ENCODE measurements at regions not wholly inside any gene's neighbourhood (a gene's known extent, or its start where the extent isn't known, plus 50 kb on each side); places are given as distances from the start of the nearest gene placed in this dataset.

- TF ChIP-seq CTCF (IDR thresholded peaks at IDR 0.05; ENCODE audit: low read depth, low read length, missing control alignments) = no peak
- H3K4me3 ChIP-seq (replicated peaks; ENCODE audit: low read depth, low read length) = no peak overlapping the region
- DNase-seq (ENCODE audit: extremely low read depth, low read depth) = no peak
Observed at GRCh38 chr10:2471811-2472210, 595.5 kb upstream of the PFKP start.

DNA sequence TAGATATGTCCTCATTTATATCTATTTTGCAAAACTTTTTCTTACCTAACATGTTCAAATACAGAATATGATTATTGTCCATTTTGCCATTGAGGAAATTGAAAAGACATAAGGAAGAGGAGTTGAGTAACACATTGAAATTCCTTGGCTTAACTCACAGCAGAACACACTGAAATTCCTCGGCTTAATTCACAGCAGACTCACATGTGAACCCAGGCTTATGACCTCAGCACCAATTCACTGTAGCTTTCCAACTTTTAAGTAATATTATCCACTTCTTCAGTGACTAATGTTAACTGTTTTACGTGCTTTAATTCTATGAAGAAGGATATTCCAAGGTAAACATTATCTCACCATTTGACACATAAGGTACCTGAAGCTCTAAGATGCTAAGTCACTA, 597.5 kb upstream of the PFKP start:
- DNase-seq (ENCODE audit: extremely low read depth, low read depth) = no peak
- no peak overlapping the region for H3K4me3 ChIP-seq (replicated peaks; ENCODE audit: low read depth, low read length)
- TF ChIP-seq CTCF (IDR thresholded peaks at IDR 0.05; ENCODE audit: low read depth, low read length, missing control alignments) = no peak

DNA sequence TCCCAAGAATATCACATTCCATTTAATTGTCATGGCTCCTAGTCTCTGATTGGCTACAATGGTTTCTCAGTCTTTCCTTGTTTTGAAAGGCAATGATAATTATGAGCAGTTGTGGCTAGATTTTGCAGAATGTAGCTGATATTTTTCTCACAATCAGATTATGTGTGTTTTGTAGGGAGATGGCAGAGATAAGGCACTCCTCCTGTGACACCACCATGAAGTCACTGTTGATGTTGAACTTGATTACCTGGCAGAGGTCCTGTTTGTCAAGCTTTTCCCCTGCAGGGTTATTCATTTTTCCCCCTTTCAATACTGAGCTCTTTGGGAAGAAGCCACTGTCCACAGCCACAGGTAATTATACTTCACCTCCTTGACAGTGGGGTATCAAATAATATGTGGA, 602.9 kb upstream of the PFKP start:
- no peak overlapping the region for H3K4me3 ChIP-seq (replicated peaks; ENCODE audit: low read depth, low read length)
- no peak for TF ChIP-seq CTCF (IDR thresholded peaks at IDR 0.05; ENCODE audit: low read depth, low read length, missing control alignments)
- DNase-seq (ENCODE audit: extremely low read depth, low read depth) = no peak

DNA sequence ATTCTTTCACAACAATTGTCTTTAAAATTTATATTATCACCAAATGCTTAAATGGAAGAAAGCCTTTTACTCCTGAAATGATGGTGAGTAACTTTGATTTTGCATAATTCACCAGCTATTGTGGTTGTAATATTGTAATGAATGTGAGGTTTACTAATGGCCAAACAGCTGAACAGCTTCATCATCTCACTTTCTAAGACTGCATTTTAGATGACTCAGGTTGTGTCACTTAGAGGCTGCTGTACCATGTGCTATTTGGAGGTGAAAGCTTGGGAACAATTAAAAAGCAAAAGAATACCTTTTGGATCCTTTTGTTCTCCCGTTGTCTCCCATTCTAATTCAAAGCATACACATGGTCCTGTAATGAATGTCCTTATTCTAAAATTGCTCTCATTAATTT, 604.0 kb upstream of the PFKP start:
- DNase-seq (ENCODE audit: extremely low read depth, low read depth) = no peak
- TF ChIP-seq CTCF (IDR thresholded peaks at IDR 0.05; ENCODE audit: low read depth, low read length, missing control alignments) = no peak
- no peak overlapping the region for H3K4me3 ChIP-seq (replicated peaks; ENCODE audit: low read depth, low read length)

DNA sequence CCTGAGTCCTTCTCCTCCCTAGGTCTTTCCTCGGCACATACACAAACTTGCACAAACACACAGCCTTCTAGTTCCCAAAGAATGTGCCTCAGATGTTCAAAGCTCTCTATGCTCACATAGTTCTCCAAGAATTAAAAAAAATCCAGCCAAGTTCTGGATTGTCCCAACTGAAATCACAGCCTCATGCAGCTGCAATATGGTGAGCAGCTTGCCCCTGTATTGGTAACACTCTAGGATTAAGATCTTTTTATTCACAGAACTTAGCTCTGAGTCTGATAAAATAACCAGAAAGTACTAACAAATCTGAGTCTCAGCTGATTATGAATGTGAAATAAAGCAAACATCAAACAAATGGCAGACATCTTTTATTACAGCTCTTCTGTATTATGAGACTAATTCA, 604.8 kb upstream of the PFKP start:
- no peak for DNase-seq (ENCODE audit: extremely low read depth, low read depth)
- no peak for TF ChIP-seq CTCF (IDR thresholded peaks at IDR 0.05; ENCODE audit: low read depth, low read length, missing control alignments)
- no peak overlapping the region for H3K4me3 ChIP-seq (replicated peaks; ENCODE audit: low read depth, low read length)

GRCh38 chr10:2460812-2461211, 606.5 kb upstream of the PFKP start:
- no peak for TF ChIP-seq CTCF (IDR thresholded peaks at IDR 0.05; ENCODE audit: low read depth, low read length, missing control alignments)
- no peak overlapping the region for H3K4me3 ChIP-seq (replicated peaks; ENCODE audit: low read depth, low read length)
- no peak for DNase-seq (ENCODE audit: extremely low read depth, low read depth)

DNA sequence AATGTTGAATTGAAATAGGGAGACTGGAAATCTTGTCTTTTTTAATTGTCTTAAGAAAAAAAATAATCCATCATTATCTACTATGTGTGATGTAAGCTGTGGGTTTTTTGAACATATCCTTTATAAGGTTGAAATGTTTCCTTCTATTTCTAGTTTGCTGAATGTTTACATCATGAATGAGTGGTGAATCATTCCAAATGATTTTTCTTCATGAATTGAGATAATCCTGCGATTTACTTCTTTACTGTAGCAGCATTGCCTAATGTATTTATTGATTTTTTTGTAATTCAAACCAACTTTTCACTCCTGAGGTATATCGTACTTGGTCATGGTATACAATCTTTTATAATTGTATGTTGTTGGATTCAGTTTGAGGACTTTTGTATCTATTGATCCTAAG, 607.6 kb upstream of the PFKP start:
- H3K4me3 ChIP-seq (replicated peaks; ENCODE audit: low read depth, low read length) = no peak overlapping the region
- TF ChIP-seq CTCF (IDR thresholded peaks at IDR 0.05; ENCODE audit: low read depth, low read length, missing control alignments) = no peak
- DNase-seq (ENCODE audit: extremely low read depth, low read depth) = no peak

All from HFF-Myc (cell line).